ENCODE measurements at regions not wholly inside any gene's neighbourhood (a gene's known extent, or its start where the extent isn't known, plus 50 kb on each side); places are given as distances from the start of the nearest gene placed in this dataset.

DNA sequence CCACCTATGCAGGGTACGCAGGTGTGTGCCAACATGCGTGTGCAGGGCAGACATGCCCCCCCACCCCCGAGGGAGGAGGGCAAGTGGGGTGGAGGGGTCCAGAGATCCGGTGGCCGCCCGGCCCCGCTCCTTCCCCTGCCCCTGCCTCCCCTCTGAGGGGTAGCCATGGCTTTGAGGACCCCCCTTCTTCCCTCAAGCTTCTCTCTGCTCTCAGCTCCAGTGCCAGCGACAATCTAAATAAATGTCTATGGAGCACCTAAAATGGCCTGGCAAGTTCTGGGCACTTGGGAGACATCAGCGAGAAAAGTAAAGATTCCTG is 91.9 kb downstream of the ZFP36L2 start:
- TF ChIP-seq POLR2AphosphoS5 (IDR thresholded peaks at IDR 0.05; ENCODE audit: insufficient read depth, low read depth, low read length) (no peak), EZH2 (IDR thresholded peaks at IDR 0.05; ENCODE audit: borderline replicate concordance, low read depth, low read length, severe bottlenecking) (no peak), CTCF (IDR thresholded peaks at IDR 0.05; ENCODE audit: extremely low read depth in 1 of 2, insufficient read depth in 1 of 2, low read depth in 1 of 2, low read length in 2 of 2) (no peak), FOS (IDR thresholded peaks at IDR 0.05; ENCODE audit: borderline replicate concordance, insufficient read depth, low read length) (no peak), POLR2A (IDR thresholded peaks at IDR 0.05; ENCODE audit: low read depth, low read length) (no peak), MYC (IDR thresholded peaks at IDR 0.05; ENCODE audit: low read depth, low read length) (no peak), JUN (IDR thresholded peaks at IDR 0.05; ENCODE audit: borderline replicate concordance, insufficient read depth, insufficient read length, low read depth) (no peak), GATA2 (IDR thresholded peaks at IDR 0.05; ENCODE audit: insufficient read depth, insufficient read length, low read depth, low read length) (no peak)
- TF ChIP-seq, protein P1, sequence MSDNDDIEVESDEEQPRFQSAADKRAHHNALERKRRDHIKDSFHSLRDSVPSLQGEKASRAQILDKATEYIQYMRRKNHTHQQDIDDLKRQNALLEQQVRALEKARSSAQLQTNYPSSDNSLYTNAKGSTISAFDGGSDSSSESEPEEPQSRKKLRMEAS (IDR thresholded peaks at IDR 0.05; ENCODE audit: insufficient read depth, insufficient read length): no peak

Data from endothelial cell of umbilical vein (primary cell).